Urinary bladder (tissue), 4 donors: ENCODE measurements at regions not wholly inside any gene's neighbourhood (a gene's known extent, or its start where the extent isn't known, plus 50 kb on each side); places are given as distances from the start of the nearest gene placed in this dataset. TPM values are rescaled to one million over a fixed set of nuclear protein-coding genes. Genes with fewer than 3 reads are reported as not detected.

Source experiments
- DNase-seq: peaks from one replicate; pipeline ENCODE4 v3.0.0-alpha.2; 2015; ENCODE audit errors: extremely low spot score
- H3K27ac ChIP-seq: one replicate; pipeline ENCODE4 v1.5.1; 2013; ENCODE audit warnings: low read depth, mild to moderate bottlenecking, moderate library complexity
- H3K36me3 ChIP-seq: one replicate; pipeline ENCODE4 v1.6.1; 2013; ENCODE audit warnings: mild to moderate bottlenecking, moderate library complexity; ENCODE audit not compliant: insufficient read depth
- H3K4me1 ChIP-seq: one replicate; pipeline ENCODE4 v1.6.1; 2013; ENCODE audit warnings: mild to moderate bottlenecking, moderate library complexity; ENCODE audit not compliant: insufficient read depth
- H3K4me3 ChIP-seq: one replicate; pipeline ENCODE4 v1.5.1; 2013; ENCODE audit warnings: low read depth, low read length
- WGBS: extraction: QIAGEN DNeasy Blood & Tissue Kit; methylation state at CpG from one replicate; pipeline ENCODE4 v1.1.7; 2013; 5-methylcytosine and 5-hydroxymethylcytosine counted together
- small RNA-seq: library from RNA; depleted of rRNA; stranded (forward); fragments of <200 nt; gene quantifications from one replicate; pipeline ENCODE3, GENCODE V24; 2014
- donor health status: healthy with polysubstance abuse.
- donor health status: healthy.

GRCh38 chr6:73879501-73880293 is 183.7 kb downstream of the CD109 start:
- H3K27ac ChIP-seq: no peak overlapping the region
- DNase-seq: no peak

GRCh38 chr6:73878403-73878802 is 182.4 kb downstream of the CD109 start:
- Histone ChIP-seq H3K4me3 (no peak overlapping the region), H3K4me1 (no peaks in the 10 kb centered on the region), H3K36me3 (no peaks in the 10 kb centered on the region), H3K27ac (no peak overlapping the region)
- no peak for DNase-seq

More at GRCh38 chr6:73879501-73880293, 183.7 kb downstream of the CD109 start:
- Histone ChIP-seq H3K4me3 (no peak overlapping the region), H3K36me3 (no peaks in the 10 kb centered on the region), H3K4me1 (no peaks in the 10 kb centered on the region)
- 62% methylated on average over 8 of the region's 8 CpGs for WGBS

Small RNA genes lying in the stretch of these regions (small RNA-seq; reads per million reads assigned to genes)
- gene AL356277.1 (not detected), gene TXNP7 (not detected)
